Fibroblast of upper back skin (primary cell): ENCODE measurements at regions not wholly inside any gene's neighbourhood (a gene's known extent, or its start where the extent isn't known, plus 50 kb on each side); places are given as distances from the start of the nearest gene placed in this dataset.
A peak's percentile ranks its signal among the peaks of the same experiment; 100 is the strongest.
"Not testable (repeated sequence)": the region's sequence is repeated elsewhere in the genome, so short reads cannot be mapped to it uniquely, and the experiment has no call there.

Source experiments
- DNase-seq: peaks from one replicate; pipeline ENCODE4 v3.0.0-alpha.2; 2013

DNA sequence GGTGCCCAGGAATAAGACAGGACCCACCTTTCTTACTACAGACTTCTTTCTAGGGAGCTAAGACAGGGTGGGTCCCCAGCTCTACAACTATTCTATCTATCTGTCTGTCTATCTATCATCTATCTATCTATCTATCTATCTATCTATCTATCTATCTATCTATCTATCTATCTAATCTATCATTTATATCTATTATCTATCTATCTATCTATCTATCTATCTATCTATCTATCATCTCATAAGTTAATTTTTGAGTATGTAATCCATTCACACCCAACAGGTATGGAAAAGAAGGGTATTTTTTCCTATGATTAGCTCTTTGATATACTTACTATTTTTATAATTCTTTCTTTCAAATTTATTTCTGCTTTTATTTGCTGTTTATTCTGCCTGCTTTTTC lies 55.9 kb downstream of the BAMBI start:
- DNase-seq = no peak

DNA sequence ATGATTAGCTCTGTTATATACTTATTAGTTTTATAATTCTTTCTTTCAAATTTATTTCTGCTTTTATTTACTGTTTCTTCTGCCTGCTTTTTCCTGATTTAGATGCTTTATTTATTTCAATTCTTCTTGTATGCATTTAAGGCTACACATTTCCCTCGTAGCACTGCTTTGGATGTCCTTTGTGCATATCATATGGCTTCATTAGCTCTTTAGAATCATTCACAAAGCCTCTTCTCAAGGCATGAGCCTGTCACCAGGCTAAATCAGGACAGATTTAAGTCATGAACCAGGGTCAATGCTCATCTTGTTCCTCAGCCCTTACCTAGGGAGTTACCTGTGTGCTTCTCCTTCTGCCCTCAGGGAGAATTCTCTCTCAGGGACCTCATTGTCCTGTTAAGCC lies 56.3 kb downstream of the BAMBI start:
- no peak for DNase-seq

DNA sequence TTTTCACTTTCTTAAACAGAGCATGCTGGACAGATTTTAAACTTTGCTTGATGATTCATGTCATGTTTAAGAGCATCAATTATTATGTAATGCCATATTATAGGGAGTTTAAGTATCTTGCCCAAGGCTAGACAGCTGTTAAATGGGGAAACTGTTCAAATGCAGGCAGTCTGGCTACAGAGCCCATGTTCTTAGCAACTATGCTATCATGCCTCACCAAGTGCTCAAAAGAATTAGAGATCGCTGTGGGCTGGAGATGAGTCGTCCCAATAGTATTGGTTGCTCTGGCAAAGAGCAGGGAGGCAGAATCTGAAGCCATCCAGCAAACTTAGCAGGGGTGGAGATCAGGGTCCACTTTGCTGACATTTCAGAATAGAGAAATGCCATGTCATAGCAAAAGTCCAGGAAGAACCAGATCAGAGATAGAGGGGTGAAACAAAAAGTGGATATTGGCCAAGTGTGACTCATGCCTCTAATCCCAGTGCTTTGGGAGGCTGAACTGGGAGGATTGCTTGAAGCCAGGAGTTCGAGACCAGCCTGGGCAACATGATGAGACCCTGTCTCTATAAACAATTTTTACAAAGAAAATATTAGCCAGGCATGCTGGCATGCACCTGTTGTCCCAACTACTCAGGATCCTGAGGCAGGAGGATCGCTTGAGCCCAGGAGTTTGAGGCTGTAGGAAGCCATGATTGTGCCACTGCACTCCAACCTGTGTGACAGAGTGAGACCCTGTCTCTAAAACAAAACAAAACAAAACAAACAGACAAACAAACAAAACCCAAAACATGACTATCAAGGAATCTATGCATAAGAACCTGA lies 57.8 kb downstream of the BAMBI start:
- DNase-seq = peak; percentile 95

DNA sequence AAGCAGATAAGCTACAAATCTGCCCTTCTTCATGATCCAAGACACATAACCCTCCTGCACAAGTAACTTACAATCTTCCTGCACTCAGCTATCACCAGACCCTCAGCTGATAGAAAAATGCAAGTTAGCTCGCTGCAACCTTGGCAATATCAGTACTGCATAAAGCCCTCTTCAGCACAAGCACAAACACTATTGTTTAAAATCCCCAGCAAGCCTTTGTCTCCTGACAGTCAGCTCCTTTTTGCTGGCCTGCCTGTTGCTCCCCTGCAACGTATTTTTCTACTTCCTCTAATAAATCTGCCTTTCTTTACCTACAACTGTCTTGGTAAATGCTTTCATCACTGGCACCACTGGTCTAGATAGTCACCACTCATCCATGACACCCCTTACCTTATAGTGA lies 59.8 kb downstream of the BAMBI start:
- DNase-seq = no peak

DNA sequence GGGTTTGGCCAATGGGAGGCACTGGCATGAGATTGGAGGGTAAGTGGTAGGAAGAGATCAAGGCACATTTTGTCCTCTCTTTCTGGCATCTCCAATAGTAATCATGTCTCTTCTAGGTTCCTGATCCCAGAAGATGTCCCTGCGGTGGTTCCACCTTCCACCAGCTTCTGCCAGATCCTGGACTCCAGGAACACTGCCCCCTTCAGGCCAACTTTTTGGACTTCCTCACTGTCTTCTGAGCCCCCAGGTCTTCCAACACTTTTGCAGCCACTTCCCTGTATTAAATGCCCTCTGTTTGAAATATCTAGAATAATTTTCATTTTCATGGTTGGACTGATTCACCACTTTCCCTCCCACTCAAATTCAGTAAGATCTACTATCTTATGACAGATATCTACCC lies 60.9 kb downstream of the BAMBI start:
- no peak for DNase-seq

DNA sequence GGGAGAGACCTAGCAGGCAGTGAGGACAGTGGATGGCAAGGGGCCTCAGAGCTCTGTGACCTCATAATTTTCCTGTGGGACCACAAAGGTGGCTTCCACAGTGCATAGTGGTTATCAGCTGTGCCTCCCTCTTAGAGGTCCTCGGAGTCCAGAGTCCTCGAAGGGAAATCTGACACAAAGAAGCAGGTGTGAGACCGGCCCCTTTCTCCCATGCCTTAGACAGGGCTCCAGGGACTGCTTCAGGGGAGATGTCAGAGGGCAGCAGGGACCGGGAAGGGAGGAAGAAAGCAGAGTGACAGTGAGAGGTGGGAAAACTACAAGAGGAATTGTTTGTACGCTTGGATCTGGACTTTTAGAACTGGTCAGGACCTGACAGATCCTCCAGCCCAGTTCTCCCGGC lies 66.3 kb downstream of the BAMBI start:
- DNase-seq = no peak

DNA sequence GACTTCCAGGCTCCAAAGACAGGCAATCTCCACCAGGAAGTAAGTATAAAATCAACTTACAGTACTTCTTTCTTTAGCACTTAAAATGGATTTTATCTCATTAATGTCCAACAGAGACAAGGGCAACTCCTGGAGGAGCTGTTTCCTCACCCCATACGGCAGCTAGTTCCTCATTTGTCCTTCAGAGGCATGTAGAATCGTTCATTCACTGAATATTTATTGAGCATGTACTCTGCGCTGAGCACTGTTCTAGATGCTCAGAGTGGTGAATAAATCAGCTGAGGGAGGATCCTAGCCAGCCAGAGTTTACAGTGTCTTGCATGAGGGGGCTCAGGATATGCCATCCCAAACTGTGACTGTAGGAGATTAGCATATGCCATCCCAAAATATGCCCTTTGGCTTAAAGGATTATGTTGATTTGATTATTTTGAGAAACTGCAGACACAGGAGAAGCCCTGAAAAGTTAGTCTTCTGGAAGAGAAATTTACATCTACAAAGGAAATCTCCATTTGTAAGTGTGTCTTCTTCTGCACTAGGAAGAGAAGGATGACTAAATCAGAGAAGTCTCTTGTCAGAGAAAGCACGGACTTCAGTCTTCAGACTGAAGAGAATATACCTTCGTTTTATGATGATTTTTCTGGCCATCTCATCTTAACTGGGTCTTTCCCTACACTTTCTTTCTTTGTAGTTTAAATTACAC lies 66.9 kb downstream of the BAMBI start:
- no peak for DNase-seq

DNA sequence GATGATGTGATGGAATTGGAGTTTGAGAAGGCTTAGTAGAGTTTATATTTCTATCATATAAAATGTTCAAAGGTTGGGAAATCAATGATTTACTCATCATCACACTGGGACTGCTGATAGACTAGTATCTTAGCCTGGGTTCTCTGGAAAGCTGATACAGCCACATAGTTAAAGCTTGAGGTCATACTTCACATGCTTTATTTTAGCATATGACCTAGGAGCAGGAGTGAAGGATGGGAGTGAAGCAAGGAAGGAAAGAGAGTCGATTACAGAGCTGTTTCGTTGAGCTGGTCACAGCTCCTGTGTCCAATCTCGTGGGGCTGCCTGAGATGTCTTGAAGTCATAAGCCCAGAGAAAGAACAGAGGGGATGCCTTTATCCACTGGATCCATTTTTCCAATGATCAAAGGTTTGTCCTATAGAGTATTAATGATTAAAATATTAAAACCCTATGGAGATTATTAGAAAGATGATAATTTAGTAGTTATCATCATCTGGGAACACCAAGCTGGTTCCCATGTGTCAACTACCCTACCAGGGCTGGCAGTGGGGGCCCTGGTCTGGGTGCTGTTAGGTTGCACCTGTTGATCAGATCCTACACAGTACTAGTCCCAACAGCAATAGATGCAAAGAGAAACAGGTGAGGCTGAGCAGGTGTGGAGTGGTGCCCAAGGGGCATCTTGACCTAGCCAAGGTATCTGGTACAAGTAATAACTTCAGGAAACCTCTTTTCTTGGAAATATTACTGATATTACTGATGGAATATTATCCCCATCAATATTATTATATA lies 77.8 kb downstream of the BAMBI start:
- no peak for DNase-seq

DNA sequence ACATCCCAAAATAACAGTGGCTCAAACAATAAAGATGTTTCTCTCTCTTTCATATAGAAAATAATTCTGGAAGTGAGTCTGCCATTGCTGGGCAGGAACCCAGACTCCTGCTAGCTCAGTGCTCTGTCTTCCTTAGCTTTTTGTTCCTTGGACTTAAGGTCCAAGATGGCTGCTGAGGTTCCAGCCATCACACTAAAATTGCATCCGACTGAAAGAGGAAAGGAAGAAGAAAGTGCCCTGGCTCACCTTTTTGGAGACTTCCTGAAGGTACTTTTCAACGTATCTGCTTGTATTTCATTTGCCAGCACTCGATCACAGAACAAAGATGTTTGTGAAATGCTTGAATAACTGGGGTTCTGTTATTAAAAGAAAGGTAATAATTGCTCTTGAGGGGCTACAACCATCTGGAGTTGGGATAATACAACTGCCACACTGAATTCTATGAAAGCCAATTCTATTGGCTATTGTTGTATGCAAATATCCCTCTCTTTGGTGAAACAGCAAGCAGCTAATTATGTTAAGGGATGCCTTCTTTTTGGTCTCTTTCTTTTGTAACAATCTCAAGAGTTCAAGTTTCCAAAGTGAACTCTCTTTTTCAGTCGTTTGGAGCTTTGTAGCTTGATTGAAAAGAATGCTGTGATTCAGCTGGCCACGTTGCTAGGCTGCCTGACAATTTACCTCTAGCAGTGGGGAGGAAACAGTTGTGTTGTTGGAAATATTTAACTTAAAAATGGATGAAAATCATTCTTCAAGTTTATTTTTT lies 83.9 kb downstream of the BAMBI start:
- no peak for DNase-seq

DNA sequence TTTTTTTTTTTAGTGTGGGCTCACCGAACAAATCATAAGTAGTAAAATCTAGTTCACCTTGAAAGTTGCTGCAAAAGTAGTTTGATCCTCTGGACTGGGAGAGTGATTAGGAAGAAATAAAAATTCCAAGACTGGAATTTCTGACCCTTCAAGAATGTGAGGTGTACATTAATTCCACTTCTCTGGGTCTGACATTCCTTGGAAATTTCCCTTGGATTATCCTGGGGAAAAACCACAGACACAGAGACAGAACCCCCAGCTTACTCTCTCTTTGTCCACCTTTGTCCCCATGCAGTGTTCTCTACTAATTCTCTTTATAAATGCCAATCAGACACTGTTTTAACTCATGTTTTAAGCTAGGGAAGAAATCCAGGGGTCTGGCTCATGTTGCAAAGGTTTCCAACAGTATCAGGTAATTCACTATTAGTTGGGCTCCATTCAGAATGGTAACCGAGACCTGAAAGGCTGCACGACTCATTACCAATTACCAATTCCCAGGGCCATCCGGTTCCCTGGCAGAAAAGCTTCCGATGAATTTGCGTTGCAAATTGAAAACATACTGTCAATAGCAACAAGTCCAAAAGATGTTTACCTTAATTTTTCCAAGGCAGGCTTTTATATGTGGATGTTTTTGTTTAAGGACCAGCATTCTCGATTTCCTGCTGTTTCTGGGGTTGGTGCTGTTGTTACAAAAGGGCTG lies 86.3 kb downstream of the BAMBI start:
- DNase-seq = peak; percentile 21

DNA sequence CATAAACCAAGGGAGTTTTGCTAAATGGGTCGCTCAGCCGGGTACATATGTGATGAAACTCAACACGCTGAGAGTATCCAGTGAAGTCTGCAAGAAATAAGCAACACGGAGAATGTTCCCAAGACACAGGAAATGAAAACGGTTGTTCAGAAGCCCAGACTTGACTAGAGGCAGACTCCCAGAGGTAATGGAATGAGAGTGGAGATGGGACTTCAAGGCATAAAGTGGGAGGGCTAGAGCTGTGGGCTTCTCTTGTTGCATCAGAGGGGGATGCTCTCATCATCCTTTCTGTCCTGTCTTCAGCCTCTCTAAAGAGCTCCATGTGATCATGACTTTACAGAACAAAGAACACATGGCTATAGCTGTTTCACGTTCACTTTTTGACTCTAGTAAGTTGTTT lies 88.3 kb downstream of the BAMBI start:
- no peak for DNase-seq

DNA sequence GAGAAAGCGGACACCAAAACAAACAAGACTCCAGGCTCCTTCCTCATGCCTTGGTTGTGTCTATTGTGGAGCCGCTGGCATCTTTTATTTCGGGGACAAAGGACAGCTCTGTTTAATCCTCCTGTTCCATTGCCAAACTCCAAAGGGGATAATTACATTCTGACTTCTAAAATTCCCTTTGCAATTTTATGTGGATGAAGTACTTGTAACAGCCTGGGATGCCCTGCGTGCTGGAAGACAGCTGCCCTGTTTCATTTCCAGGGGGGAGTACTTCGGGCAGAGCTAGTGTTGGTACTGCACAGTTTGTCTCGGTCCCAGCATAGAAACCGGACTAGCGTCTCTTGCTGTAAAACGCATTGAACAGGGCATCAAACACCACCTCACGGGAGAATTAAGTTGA lies 90.9 kb downstream of the BAMBI start:
- no peak for DNase-seq

DNA sequence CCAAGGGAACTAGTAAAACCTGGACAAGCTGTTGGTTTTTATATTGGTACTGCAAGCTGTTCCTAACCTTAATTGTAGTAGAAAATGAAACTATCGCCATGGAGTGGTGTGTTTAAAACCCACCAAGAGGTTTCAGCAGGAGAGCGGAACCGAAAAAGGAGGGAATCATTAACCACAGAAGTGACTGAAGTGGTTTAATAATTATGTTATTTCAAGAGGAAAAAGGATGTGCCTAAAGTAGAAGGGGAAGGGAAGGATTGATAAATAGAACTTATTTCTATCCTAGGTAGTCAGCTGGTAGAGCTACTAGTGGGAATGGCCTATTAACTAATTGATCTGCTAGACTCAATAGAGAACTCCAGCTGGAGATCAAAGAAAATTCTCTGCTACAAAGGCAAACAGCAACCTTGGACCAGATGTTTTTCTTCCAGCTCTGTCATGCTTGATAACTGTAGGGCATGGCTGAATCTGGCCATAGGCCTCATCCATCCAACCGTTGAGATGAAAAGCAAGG lies 91.8 kb downstream of the BAMBI start:
- DNase-seq = no peak

DNA sequence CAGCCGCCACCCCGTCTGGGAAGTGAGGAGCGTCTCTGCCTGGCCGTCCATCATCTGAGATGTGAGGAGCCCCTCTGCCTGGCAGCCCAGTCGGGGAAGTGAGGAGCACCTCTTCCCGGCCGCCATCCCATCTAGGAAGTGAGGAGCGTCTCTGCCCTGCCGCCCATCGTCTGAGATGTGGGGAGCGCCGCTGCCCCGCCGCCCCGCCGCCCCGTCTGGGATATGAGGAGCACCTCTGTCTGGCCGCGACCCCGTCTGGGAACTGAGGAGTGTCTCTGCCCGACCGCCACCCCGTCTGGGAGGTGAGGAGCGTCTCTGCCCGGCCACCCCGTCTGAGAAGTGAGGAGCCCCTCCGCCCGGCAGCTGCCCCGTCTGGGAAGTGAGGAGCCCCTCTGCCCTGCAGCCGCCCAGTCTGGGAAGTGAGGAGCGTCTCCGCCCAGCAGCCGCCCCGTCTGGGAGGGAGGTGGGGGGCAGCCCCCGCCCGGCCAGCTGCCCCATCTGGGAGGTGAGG lies 94.3 kb downstream of the BAMBI start:
- not testable (repeated sequence) for DNase-seq

DNA sequence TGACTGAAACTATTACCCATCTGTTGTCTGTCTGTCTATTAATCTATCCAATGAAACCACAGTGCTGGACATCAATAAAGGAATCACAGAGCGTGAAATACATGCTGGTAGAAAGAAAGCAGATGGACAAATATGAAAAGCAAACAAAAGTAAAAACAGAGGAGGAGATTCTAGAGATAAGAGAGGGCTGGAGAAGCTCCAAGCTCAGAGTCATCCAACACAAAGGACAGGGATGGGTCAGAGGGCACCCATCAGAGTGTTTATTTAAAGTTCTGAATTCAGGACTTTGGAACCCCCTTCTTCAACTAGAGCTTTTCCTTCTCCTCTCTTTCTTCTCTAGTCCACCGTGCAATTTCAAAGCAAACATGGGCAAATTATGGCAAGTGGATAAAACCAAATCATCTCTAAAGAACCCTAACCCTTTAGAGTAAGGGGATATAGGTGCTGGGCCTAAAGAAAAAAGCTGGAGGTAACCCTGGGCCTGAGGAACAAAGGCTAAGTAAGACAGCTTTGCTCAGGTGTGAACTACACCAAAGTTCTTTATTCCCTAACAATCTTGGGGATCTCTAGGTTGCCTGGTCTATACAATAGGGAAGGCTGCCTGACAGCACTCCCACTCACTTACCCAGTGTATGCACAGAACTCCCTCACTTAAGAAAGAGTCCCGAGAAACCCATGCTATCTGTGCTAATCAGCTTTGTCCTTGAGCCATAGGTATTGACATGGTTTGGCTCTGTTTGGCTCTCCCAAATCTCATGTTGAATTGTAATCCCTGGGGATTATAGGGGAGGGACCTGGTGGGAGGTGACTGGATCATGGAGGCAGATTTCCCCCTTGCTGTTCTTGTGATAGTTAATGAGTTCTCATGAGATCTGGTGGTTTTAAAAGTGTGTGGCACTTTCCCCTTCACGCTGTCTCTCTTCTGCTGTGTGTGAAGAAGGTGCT lies 97.0 kb downstream of the BAMBI start:
- DNase-seq = no peak

DNA sequence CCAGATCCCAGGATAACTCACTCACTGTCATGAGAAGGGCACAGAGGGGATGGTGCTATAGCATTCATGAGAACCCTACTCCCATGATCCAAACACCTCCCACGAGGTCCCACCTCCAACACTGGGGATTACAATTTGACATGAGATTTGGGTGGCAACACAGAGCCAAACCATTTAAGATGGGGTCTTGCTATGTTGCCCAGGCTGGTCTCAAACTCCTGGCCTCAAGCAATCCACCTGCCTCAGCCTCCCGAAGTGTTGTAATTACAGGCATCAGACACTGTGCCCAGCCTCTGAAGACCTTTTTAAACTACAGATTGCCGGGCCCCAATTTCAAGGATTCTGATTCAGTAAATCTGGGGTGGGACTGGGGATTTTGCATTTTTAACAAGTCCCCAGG lies 98.5 kb downstream of the BAMBI start:
- no peak for DNase-seq

DNA sequence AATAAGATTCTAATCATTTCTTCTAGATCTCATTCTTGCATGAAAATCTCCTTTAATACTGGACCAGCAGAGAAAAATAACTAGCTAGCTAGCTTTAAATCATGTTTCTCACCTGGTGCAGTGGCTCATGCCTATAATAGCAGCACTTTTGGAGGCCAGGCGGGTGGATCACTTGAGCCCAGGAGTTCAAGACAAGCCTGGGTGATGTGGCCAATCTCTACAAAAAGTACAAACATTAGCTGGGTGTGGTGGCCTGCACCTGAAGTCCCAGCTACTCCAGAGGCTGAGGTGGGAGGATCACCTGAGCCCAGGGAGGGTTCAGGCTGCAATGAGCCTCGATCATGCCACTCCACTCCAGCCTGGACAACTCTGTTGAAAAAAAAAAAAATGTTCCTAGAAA lies 99.2 kb downstream of the BAMBI start:
- no peak for DNase-seq

DNA sequence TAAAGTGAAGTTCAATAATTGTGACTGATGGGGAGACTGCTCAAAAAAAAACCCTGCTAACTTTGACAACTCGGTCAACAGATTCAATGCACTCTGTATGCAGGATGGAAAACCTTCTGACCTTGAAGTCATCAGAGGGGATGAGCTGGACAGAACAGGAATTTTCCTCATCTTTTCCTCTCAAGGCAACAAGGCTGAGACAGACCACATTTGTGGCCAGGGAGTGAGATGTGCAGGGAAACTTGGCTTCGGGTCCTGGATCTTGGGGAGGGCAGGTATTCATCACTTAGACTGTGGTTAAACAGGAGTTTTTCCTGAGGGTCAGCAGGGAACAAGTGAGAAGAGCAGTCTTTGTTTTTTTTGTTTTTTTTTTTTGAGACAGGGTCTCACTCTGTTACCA lies 100.6 kb downstream of the BAMBI start:
- DNase-seq = no peak

DNA sequence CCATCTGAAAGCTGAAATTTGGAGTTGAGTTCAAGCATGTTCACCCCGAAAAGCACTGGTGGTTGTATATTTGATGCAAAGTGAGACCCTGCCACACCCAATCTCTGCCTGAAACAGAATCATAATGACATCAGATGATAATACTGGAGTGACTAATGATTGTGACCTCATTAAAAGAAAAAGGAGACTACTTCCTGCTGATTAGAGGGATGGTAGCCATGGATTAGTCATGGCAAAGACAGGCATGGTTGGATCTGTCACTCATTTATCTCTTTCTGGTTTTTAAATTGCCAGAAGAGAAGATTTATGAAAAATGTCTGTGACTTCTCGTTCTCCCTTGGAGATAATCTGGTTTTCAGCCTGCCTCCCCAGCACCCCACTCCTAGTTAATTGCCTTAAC lies 101.2 kb downstream of the BAMBI start:
- DNase-seq = peak; percentile 11

DNA sequence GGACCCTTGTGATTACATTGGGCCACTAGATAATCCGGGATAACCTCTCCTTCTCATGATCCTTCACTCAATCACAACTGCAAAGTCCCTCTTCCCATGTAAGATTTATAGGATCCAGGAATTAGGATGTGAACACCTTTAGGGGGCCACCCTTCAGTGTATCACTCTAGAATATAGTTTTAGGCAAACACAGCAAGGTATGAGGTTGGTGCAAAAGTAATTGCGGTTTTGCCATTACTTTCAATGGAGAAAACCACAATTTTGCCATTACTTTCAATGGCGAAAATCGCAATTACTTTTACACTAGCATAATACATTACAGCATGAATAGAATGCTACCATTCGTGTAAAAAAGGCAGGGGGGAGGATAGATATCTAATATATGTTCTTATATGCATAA lies 104.0 kb downstream of the BAMBI start:
- no peak for DNase-seq

DNA sequence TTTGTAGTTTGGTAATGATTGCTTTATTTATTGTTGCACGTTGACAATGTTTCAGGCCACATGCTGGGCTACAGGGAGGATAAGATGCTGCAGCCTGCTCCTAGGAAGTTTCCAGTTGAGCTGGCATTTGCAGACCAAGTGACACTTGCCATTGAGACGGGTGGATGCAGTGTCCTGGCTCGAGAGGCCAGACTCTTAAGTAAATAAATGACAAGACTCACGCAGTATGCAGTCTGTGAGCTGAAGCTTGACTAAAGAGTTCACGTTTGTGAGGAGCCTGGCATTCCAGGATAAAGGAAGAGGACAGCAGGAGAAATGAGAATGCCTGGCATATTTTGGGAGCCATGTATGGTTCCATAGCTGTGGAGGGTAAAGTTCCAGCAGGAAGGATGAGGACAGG lies 105.8 kb downstream of the BAMBI start:
- DNase-seq = no peak
